HG02588 (cell line): ENCODE measurements at regions not wholly inside any gene's neighbourhood (a gene's known extent, or its start where the extent isn't known, plus 50 kb on each side); places are given as distances from the start of the nearest gene placed in this dataset.

Experiments
- ATAC-seq: cut with Tn5 transposase; IDR thresholded peaks from one replicate; pipeline ENCODE4 v1.9.1; 2021; ENCODE audit warnings: mild to moderate bottlenecking, moderate library complexity; ENCODE audit not compliant: unreplicated experiment

- ATAC-seq = no peak
These were observed 68.6 kb downstream of the ZNF621 start for GRCh38 chr3:40593351-40593750.

DNA sequence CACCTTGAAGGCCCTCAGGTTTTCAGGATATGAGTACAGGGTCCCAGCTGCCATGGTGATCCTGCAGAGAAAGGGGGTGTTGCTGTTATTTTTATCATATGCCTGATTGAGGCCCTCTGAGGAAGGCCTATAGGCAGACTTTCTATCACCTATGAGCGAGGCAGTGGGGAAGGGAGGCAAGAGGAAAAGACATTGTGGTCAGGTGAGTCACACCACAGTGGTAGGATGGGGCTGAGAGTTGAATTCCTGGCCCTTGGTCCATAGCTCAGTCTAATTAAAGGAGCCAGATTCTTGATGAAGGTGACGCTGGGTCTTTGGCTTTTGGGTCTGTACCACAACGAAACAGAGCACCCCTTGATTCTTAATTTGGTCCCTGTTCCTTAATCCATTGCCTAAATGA lies 72.7 kb downstream of the ZNF621 start:
- ATAC-seq = no peak

- ATAC-seq = no peak
These were observed 73.6 kb downstream of the ZNF621 start for GRCh38 chr3:40598338-40598737.

DNA sequence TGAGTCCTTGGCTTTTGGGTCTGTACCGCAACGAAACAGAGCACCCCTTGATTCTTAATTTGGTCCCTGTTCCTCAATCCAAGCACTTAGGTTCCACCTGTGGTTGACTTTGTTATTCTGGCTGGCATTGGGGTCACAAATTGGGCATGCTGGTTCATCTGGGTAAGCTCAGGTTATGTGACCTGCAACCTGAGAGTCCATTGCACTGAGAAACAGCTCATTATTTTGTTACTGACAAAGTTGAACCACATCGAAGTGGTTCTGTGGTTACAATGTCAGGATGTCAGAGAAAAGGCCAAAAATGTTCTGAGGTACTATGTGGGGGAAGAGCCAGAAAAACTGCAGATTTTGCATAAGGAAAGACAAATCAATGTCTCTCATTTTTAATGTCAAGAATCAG lies 74.2 kb downstream of the ZNF621 start:
- ATAC-seq = no peak

- no peak for ATAC-seq
These were observed 78.1 kb downstream of the ZNF621 start for GRCh38 chr3:40602778-40603385.

- ATAC-seq = no peak
These were observed 81.2 kb downstream of the ZNF621 start for GRCh38 chr3:40605960-40606359.

GRCh38 chr3:40608091-40608490 lies 83.3 kb downstream of the ZNF621 start:
- no peak for ATAC-seq

- ATAC-seq = no peak
These were observed 88.5 kb downstream of the ZNF621 start for GRCh38 chr3:40613306-40613705.

DNA sequence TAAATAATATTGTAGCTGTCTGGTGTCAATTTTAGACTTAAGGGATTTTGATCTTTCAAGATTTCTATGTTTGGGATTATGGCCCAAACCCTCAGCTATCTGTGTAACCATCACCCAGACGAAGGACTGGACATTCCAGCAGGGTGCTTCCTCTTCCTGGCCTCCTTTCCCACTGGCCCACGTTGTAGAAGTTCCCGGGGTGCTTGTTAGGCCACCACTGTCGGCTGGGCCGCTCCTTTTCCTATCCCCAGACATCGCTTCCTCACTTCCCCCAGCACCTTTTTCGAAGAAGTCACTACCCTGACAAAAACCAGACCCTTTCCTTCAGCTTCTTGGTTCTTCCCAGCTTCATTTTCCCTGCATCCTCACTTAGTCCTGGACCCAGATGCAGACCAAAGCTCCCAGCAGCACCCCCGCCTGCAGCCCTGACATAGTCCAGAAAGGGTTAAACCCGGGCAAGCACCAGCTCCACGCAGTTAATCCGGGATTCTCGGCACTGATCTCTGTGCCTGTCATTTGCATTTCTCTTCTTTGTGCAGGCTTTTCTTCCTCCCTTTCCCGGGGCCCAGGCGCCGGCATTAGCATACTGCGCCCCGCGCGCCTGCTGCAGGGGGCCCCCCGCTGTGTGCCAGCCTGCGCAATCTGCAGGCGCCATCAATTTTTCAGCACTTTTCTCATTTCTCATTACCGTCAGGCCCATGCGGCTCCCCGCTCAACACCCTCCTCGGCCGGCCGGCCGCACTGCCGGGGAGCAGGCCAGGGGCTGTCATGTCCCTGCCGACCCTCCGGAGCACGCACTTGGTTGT lies 90.6 kb downstream of the ZNF621 start:
- ATAC-seq = no peak

DNA sequence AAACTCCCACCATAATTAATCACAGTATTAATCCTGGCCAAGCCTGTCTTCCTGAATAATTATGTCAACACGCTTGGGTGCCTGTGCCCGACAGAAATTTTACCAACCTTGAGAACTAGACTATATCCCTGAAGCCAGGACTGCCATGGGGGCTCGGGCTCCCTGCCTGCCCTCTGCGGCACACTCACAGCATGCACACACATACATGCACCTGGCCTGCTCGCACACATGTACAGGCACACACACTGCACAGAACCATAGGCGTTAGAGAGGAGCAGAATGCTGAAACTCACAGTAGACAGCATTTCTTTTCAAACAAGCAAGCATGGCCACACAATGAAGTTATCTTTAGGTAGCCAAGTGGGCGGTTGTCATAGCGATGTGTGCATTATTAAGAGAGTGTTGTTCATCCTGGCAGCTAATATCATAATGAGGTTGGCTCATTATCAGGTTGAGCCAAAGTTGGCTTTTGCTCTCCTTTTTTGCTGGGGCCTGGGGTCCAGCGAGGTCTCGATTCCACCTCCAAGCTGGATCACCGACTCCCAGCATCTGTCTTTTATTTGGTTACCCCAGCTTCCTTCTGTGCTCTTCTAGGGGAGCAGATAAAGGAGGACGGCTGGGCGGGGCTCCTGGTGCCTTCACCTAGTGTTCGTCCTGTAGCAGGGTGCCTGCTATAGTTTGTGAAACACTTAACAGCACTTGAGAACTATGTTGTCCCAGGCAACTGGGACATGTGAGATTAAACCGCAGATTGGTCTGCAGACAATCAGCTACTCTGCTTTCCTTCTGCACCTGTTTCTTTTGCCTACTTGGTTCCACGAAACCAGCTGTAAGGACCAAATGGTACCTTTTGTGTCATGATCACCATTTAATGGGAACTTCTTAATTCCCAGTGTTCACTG lies 91.4 kb downstream of the ZNF621 start:
- ATAC-seq = no peak

DNA sequence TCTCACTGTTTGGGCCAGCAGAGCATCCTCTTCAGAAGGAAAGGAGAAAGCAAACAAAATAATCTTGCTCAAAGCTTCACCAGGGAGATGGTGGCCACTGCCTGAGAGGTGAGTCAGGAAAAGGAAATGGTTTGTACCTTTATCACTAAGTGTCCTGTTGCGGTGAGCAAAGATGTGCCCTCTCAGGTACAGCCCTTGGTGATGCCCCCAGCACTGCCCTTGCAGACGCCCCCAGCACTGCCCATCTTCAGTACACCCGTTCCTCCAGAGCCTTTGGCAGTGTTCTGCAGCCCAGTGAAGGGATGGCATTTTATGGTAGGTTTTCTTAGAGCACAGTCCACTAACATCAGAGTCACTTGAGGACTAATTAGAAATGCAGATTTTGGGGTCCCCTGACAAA lies 92.3 kb downstream of the ZNF621 start:
- ATAC-seq = no peak

DNA sequence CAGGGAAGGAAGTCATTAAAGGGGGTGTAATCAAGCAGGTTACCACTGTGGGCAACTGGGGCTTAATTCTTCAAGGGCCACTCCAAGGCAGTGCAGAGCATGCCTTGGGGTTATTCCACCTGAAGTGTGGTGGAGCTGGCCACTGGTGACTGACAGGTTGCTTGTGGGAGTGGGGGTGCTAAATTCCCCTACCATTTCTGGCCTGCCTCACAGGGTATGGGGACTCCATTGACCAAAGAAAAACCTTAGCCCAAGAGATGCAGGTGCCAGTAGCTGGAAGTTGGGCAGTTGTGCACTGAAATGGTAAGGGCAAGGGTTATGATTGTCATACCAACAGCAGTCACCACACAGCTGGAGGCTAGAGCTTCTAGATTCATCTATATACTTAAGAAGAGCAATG lies 93.4 kb downstream of the ZNF621 start:
- ATAC-seq = no peak

DNA sequence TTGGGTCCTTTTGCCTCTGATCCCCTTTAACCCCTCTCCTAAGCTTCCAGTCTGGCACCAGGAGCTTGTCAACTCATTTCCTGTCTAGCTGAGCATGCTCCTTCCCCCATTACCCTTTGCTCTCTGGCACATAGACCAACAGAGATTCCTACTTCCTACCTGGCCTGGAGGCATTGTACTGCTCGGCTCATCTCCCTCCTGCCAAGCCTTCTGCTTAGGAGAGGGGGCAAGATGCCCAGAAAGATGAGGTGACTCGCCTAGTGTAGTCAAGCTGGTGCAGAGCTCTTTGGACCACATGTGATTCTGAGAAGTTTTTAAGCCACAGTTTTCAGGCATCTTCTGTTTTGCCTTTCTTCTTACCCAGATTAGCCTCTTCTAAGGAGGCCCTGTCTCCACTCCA lies 95.4 kb downstream of the ZNF621 start:
- ATAC-seq = no peak

- no peak for ATAC-seq
These were observed 96.5 kb downstream of the ZNF621 start for GRCh38 chr3:40621252-40621651.

- ATAC-seq = peak; percentile 93
These were observed 98.8 kb downstream of the ZNF621 start for GRCh38 chr3:40623567-40623966.

- ATAC-seq = no peak
These were observed 99.5 kb downstream of the ZNF621 start for GRCh38 chr3:40624189-40624769.

DNA sequence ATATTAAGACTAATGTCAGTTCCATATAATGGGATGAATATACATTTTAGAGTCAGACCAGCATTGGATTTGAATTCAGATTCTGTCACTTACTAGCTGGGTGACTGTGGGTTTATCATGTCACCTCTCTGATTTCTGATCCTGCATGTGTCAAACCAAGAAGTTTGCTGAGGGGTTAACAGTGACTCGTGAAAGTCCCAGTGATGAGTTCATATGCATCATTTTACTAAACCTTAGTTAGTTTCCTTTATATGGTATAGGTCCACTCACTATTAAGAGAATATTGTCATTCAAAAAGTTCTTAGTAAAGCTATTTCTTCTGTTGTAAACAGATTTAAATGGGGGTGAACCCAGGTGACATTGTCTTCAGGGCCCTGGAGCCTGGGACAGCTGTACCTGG lies 102.3 kb downstream of the ZNF621 start:
- no peak for ATAC-seq

GRCh38 chr3:40628984-40629383 lies 104.2 kb downstream of the ZNF621 start:
- no peak for ATAC-seq

DNA sequence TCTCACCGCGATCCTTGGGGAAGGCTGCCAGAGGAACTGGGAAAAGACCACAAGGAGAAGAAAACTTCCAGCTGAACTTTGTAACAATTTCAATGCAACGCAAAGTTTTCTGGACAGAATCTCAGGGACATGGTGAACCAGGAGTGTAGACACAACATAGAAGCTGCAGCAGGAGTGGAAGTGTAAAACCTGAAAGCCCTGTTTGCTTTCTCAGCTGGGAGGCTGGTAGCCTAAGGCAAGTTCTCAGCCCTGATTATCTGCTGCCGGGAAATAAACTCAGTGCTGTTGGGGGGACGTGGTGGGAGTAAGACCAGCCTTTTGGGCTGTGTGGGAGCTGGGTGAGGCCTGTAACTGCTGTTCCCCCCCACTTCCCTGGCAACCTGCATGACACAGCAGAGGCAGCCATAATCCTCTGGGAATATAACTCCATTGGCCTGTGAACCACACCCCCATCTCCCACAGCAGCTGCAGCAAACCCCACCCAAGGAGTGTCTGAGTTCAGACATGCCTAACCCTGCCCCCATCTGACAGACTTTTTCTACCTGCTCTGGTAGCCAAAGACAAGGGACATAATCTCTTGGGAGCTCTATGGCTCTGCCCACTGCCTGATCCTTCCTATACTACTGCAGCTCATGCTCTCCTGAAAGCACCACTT lies 106.7 kb downstream of the ZNF621 start:
- no peak for ATAC-seq

DNA sequence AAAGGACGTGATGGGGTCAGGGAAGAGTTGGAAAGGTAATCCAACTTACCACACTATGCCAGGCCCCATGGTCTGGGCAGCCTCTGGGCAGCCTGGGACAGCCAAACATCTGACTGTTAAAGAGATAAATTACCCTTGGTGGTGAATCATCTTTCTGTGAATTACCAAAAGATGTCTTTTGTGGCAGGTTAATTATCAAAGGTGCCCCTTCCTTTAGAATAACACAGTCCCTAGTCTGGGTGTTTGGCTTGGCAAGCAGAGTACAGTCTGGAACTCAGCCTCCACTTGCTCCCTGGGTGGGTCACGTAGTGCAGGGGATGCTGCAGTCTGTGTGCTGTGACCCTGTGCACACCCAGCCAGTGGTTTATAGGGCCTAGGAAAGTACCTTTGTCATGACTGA lies 113.1 kb downstream of the ZNF621 start:
- ATAC-seq = no peak

DNA sequence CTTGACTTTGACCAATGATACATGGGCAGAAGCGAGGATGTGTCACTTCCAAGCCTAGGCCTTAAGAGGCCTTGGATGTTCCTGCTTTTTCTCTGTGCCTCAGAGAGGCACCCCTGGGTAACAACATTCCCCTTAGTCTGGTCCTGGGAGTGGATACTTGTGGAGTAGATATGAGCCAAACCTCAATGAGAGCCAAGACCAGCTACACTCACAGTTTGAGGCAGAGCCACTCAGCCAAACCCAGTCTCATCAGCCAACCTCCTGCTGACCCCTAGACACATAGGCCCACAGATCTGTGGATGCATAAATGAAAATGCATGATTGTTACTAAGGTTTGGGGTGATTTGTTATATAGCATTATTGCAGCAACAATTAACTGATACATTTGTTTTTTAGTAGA lies 114.2 kb downstream of the ZNF621 start:
- ATAC-seq = no peak
